ENCODE measurements at regions not wholly inside any gene's neighbourhood (a gene's known extent, or its start where the extent isn't known, plus 50 kb on each side); places are given as distances from the start of the nearest gene placed in this dataset.

DNA sequence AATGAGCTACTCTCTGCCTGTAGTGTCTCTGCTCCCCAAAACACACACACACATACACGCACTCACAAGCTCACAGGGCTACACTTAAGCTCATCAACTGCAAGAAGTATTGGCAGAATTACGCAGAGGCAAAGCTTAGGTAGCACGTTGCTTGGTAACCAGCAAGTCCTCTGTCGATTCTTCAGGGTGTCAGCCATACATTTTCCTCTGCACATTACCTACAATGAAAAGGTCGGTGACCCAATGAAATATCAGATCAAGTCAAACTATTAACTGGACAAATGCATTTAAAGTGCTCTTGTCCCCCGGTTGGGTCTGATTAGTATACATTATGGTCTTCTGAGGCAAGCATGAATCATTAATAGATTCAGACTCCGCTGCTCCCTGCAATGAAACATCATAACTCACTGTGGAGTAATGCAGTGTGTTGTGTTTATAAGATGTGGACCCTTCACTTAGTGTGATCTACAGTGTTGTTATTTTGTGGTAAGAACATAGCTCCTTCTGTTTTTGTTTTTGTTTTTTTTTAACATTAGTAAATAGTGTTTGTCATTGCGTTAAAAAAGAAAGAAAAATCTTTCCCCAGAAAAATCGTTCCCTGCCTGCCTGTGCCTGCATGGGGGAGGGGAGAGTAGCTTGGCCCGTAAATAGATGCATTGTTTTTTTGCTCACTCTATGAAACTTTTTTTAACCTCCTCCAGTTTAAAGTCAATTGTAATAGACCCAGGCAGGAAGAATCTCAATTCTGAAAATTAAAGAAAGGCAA, 325.5 kb downstream of the SFMBT2 start:
- Histone ChIP-seq H3K4me1 (ENCODE audit: insufficient read depth, low read length) (peaks cover 4% of the 10 kb centered on the region; the same call in 1 of the 2 replicates), H4K5ac (ENCODE audit: insufficient read length, low read depth, low read length) (no peak overlapping the region), H3K27ac (ENCODE audit: insufficient read length, low read depth, low read length) (no peak overlapping the region), H3K18ac (ENCODE audit: insufficient read length, low read depth, low read length) (no peak overlapping the region), H2AFZ (ENCODE audit: low read length) (no peak overlapping the region), H3K23ac (ENCODE audit: insufficient read length, low read depth, low read length) (no peak overlapping the region), H3K23me2 (ENCODE audit: insufficient read length, low read depth, low read length, poor library complexity, severe bottlenecking) (no peaks in the 10 kb centered on the region), H4K8ac (replicated peaks; ENCODE audit: insufficient read length, low read depth, low read length) (no peak overlapping the region), H2BK15ac (ENCODE audit: low read depth, low read length) (no peak overlapping the region), H2BK120ac (ENCODE audit: low read depth, low read length, poor library complexity, severe bottlenecking) (no peak overlapping the region), H3K9ac (ENCODE audit: extremely low read depth, insufficient read length, low read length) (no peak overlapping the region), H2AK5ac (ENCODE audit: insufficient read length, low read length) (no peak overlapping the region), H4K91ac (ENCODE audit: insufficient read length, low read depth, low read length) (no peak overlapping the region), H3T11ph (ENCODE audit: low read length) (no peak overlapping the region), H3K4me2 (ENCODE audit: insufficient read depth, insufficient read length, low read length) (no peak overlapping the region), H3K56ac (ENCODE audit: insufficient read length, low read depth, low read length) (no peak overlapping the region), H3K79me1 (ENCODE audit: insufficient read depth, low read depth, low read length, poor library complexity, severe bottlenecking) (no peaks in the 10 kb centered on the region), H3K27me3 (ENCODE audit: insufficient read depth, low read length) (no peaks in the 10 kb centered on the region), H3K79me2 (ENCODE audit: insufficient read depth, low read length) (no peaks in the 10 kb centered on the region), H3K9me3 (ENCODE audit: control insufficient read depth, low read depth, low read length) (no peaks in the 10 kb centered on the region), H3K4ac (ENCODE audit: low read depth, low read length) (no peak overlapping the region), H2BK20ac (ENCODE audit: low read depth, low read length, poor library complexity, severe bottlenecking) (no peak overlapping the region), H2BK5ac (ENCODE audit: insufficient read length, low read length) (no peak overlapping the region), H2BK12ac (ENCODE audit: insufficient read length, low read depth, low read length) (no peak overlapping the region), H4K20me1 (ENCODE audit: control insufficient read depth, insufficient read depth, insufficient read length) (no peaks in the 10 kb centered on the region), H3K14ac (ENCODE audit: insufficient read depth, low read length) (no peak overlapping the region)
- peak overlapping the region in 2 of 3 experiments; percentile 5 to 27; a peak in 3 of 7 replicates for H3K27ac Mint-ChIP-seq
- DNase-seq: no peak
- TF ChIP-seq, protein P1, sequence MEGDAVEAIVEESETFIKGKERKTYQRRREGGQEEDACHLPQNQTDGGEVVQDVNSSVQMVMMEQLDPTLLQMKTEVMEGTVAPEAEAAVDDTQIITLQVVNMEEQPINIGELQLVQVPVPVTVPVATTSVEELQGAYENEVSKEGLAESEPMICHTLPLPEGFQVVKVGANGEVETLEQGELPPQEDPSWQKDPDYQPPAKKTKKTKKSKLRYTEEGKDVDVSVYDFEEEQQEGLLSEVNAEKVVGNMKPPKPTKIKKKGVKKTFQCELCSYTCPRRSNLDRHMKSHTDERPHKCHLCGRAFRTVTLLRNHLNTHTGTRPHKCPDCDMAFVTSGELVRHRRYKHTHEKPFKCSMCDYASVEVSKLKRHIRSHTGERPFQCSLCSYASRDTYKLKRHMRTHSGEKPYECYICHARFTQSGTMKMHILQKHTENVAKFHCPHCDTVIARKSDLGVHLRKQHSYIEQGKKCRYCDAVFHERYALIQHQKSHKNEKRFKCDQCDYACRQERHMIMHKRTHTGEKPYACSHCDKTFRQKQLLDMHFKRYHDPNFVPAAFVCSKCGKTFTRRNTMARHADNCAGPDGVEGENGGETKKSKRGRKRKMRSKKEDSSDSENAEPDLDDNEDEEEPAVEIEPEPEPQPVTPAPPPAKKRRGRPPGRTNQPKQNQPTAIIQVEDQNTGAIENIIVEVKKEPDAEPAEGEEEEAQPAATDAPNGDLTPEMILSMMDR (conservative IDR thresholded peaks at IDR 0.05): no peak
- peaks cover 28 to 45% of the 10 kb centered on the region in 2 experiments for H3K4me1 Mint-ChIP-seq
- no peak overlapping the region for H3K4me3 Mint-ChIP-seq
- no peaks in the 10 kb centered on the region for H3K27me3 Mint-ChIP-seq (ENCODE audit: low read depth)
- no CpG with 5 or more reads among the region's 10 CpGs for WGBS (ENCODE audit: extremely low coverage, insufficient read length, low lambda C conversion rate)
- H3K9me3 Mint-ChIP-seq: no peaks in the 10 kb centered on the region
- no peaks in the 10 kb centered on the region for H3K36me3 Mint-ChIP-seq (ENCODE audit: insufficient read depth in 1 of 3, low read depth in 3 of 3)

Measured in H9 (cell line).